Breast epithelium (tissue), 4 donors: ENCODE measurements at regions not wholly inside any gene's neighbourhood (a gene's known extent, or its start where the extent isn't known, plus 50 kb on each side); places are given as distances from the start of the nearest gene placed in this dataset.
"Not testable (repeated sequence)": the region's sequence is repeated elsewhere in the genome, so short reads cannot be mapped to it uniquely, and the experiment has no call there.

ENCODE experiments used
- DNase-seq, 2 donors: peaks; one replicate each; pipeline ENCODE4 v3.0.0-alpha.2; 2019; ENCODE audit warnings: low spot score in 2 of 2
- H3K27ac ChIP-seq, 2 donors: fragments of 200-600 bp; sonication (generic) in 1 of 2; one replicate each; pipeline ENCODE4 v1.5.1; 2016 to 2019; ENCODE audit warnings: mild to moderate bottlenecking in 1 of 2
- H3K27me3 ChIP-seq, 2 donors: fragments of 200-600 bp; sonication (generic) in 1 of 2; one replicate each; pipeline versions ENCODE4 v1.5.1 to v1.6.0; 2017 to 2019; ENCODE audit warnings: control low read depth in 1 of 2, mild to moderate bottlenecking in 1 of 2
- H3K36me3 ChIP-seq: fragments of 200-600 bp; one replicate; pipeline ENCODE4 v1.5.1; 2019
- H3K4me1 ChIP-seq, 2 donors: fragments of 200-600 bp; sonication (generic); one replicate each; pipeline ENCODE4 v1.5.1; 2016 to 2019; ENCODE audit warnings: control low read depth in 1 of 2
- H3K4me3 ChIP-seq, 3 donors: fragments of 200-600 bp; sonication (generic); 1 replicate in 2 of 3; 2 replicates in 1 of 3; pipeline ENCODE4 v1.5.1; 2016 to 2019; ENCODE audit warnings: mild to moderate bottlenecking in 3 of 3, moderate library complexity in 2 of 3
- H3K9me3 ChIP-seq, 2 donors: fragments of 200-600 bp; sonication (generic) in 1 of 2; one replicate each; pipeline ENCODE4 v1.5.1; 2016 to 2019; ENCODE audit warnings: control low read depth in 1 of 2
- POLR2A ChIP-seq: fragments of 450-650 bp; IDR thresholded peaks from one replicate; pipeline ENCODE4 v1.6.1; 2016; ENCODE audit warnings: antibody characterized with exemption, mild to moderate bottlenecking, moderate library complexity
- POLR2AphosphoS5 ChIP-seq, 3 donors: sonication (generic); formaldehyde crosslinking; IDR thresholded peaks; one replicate each; pipeline ENCODE4 v1.6.1; 2017; ENCODE audit warnings: antibody characterized with exemption in 3 of 3
- intact Hi-C: fragments of 100-400 bp; cut with DNase I; formaldehyde crosslinking; loops from one replicate; pipeline ENCODE4 v1.15.1; 2023; ENCODE audit warnings: low total_unique reads
- TF ChIP-seq, protein P1 (sequence below), 3 donors: fragments of 450-650 bp; IDR thresholded peaks; one replicate each; pipeline ENCODE4 v1.5.1; 2016 to 2017; ENCODE audit warnings: antibody characterized with exemption in 3 of 3, mild to moderate bottlenecking in 3 of 3, moderate library complexity in 3 of 3

DNA sequence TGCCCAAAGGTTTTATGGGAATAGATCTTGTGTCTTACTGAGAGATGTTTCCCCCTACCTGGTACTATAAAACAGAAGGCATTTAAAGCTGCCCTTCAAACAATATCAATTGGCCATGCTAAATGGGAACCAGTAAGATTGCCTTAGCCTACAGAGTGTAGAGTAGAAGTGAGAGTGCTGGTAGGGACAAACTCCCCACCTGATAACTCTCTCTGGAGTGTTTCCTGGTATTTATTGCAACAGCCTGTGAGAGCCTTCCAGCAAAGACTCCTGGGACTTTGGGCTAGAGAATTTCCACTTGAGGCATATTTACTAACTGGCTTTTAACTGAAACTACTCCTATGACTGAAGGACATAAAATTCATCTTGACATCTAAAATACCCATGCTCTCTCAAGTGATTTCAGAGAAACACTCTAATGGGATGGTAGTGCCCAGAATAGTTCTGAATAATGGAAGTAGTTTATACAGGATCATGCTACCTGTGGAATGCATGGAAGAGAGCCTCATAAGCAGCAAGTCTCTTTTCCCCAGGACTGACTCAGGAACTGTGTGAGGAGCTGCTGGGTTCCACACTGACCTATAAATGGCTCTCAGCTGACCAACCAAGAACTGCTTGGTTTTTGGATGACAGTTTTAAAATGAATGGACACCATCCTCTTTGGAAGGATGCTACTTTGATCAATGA lies 132.7 kb upstream of the SLITRK5 start:
- intact Hi-C loops: no loop called here
- TF ChIP-seq POLR2AphosphoS5 (IDR thresholded peaks at IDR 0.05): no peak
- TF ChIP-seq POLR2A: no peak
- TF ChIP-seq, protein P1, sequence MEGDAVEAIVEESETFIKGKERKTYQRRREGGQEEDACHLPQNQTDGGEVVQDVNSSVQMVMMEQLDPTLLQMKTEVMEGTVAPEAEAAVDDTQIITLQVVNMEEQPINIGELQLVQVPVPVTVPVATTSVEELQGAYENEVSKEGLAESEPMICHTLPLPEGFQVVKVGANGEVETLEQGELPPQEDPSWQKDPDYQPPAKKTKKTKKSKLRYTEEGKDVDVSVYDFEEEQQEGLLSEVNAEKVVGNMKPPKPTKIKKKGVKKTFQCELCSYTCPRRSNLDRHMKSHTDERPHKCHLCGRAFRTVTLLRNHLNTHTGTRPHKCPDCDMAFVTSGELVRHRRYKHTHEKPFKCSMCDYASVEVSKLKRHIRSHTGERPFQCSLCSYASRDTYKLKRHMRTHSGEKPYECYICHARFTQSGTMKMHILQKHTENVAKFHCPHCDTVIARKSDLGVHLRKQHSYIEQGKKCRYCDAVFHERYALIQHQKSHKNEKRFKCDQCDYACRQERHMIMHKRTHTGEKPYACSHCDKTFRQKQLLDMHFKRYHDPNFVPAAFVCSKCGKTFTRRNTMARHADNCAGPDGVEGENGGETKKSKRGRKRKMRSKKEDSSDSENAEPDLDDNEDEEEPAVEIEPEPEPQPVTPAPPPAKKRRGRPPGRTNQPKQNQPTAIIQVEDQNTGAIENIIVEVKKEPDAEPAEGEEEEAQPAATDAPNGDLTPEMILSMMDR (IDR thresholded peaks at IDR 0.05): no peak
- Histone ChIP-seq H3K4me1 (no peaks in the 10 kb centered on the region), H3K27ac (no peak overlapping the region), H3K27me3 (no peaks in the 10 kb centered on the region), H3K36me3 (no peaks in the 10 kb centered on the region), H3K4me3 (no peak overlapping the region), H3K9me3 (peaks cover 0 to 7% of the 10 kb centered on the region in 2 donors)
- DNase-seq: no peak

DNA sequence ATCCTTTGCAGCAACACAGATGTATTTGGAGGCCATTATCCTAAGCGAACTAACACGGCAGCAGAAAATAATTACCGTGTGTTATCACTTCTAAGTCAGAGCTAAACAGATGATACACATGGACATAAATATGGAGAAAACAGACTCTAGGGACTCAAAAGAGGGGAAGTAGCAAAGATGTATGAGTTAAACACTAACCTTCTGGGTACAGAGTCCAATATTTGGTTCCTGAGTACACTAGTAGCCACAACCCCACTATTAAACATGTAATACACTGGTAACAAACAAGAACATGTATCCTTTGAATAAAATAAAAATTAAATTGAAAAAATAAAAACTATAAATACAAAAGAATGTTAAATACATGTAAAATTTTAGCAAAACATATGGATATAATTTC lies 118.0 kb upstream of the SLITRK5 start:
- no peak for TF ChIP-seq POLR2AphosphoS5 (IDR thresholded peaks at IDR 0.05)
- intact Hi-C loops: no loop called here
- no peaks in the 10 kb centered on the region for H3K27me3 ChIP-seq

DNA sequence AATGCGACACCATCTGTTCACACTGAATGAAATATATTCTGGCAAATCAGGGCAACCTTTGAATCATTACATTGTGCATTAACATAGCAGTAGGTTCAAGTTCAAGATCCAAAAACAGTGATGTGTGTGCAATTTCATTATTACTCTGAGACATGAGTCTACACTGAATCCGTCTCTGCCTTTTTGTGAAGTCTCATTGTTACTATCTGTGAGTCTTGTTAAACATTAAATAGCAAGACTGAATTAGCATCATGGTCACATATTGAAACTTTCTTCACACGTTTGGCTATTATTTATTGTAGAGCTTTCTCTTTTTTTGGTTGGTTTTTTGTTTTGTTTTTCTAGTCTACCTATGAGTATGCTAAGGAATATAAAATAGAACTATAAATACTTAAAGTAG lies 117.1 kb upstream of the SLITRK5 start:
- Histone ChIP-seq H3K9me3 (no peaks in the 10 kb centered on the region), H3K27ac (no peak overlapping the region), H3K36me3 (no peaks in the 10 kb centered on the region), H3K27me3 (no peaks in the 10 kb centered on the region), H3K4me1 (no peaks in the 10 kb centered on the region), H3K4me3 (no peak overlapping the region)
- DNase-seq: no peak
- intact Hi-C loops: no loop called here
- TF ChIP-seq POLR2AphosphoS5 (IDR thresholded peaks at IDR 0.05): no peak
- TF ChIP-seq POLR2A: no peak
- TF ChIP-seq, protein P1 (IDR thresholded peaks at IDR 0.05): no peak

More for the DNA sequence above, 118.0 kb upstream of the SLITRK5 start:
- H3K4me3 ChIP-seq: no peak overlapping the region
- H3K9me3 ChIP-seq: no peaks in the 10 kb centered on the region
- no peaks in the 10 kb centered on the region for H3K4me1 ChIP-seq
- H3K27ac ChIP-seq: no peak overlapping the region
- no peak for DNase-seq
- H3K36me3 ChIP-seq: no peaks in the 10 kb centered on the region

DNA sequence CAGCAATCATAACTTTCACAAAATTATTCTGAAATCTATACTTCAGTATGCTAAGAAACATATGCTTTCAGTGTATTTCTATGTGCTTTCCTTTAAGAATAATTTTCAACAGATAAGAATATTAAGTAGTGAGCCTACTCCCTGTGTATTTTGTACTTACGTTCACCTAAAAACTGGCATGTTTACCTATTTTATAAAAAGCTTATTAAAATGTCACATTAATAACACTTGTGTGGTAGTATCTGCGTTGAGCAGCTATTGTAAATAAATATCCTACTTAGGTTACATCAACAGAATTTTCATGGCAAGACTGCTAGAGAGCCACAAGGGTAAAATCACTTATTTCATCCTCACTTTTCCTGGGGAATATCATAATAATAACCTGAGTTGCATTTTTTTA lies 113.4 kb upstream of the SLITRK5 start:
- no peaks in the 10 kb centered on the region for H3K9me3 ChIP-seq
- TF ChIP-seq, protein P1 (IDR thresholded peaks at IDR 0.05): no peak
- TF ChIP-seq POLR2A: no peak
- TF ChIP-seq POLR2AphosphoS5 (IDR thresholded peaks at IDR 0.05): no peak
- no peaks in the 10 kb centered on the region for H3K4me1 ChIP-seq
- H3K27me3 ChIP-seq: no peaks in the 10 kb centered on the region
- H3K27ac ChIP-seq: no peak overlapping the region
- no peak overlapping the region for H3K4me3 ChIP-seq
- no peak for DNase-seq
- intact Hi-C loops: no loop called here
- H3K36me3 ChIP-seq: no peaks in the 10 kb centered on the region

DNA sequence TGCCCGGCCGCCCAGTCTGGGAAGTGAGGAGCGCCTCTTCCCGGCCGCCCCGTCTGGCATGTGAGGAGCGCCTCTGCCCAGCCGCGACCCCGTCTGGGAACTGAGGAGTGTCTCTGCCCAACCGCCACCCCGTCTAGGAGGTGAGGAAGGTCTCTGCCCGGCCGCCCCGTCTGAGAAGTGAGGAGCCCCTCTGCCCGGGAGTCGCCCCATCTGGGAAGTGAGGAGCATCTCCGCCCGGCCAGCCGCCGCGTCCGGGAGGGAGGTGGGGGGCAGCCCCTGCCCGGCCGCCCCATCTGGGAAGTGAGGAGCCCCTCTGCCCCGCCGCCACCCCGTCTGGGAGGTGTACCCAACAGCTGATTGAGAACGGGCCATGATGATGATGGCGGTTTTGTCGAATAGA lies 109.6 kb upstream of the SLITRK5 start:
- H3K9me3 ChIP-seq, H3K27ac ChIP-seq, H3K36me3 ChIP-seq, H3K4me3 ChIP-seq, H3K27me3 ChIP-seq, H3K4me1 ChIP-seq, intact Hi-C loops: not testable (repeated sequence)
- DNase-seq: peak in 1 of 2 donors; percentile 48

DNA sequence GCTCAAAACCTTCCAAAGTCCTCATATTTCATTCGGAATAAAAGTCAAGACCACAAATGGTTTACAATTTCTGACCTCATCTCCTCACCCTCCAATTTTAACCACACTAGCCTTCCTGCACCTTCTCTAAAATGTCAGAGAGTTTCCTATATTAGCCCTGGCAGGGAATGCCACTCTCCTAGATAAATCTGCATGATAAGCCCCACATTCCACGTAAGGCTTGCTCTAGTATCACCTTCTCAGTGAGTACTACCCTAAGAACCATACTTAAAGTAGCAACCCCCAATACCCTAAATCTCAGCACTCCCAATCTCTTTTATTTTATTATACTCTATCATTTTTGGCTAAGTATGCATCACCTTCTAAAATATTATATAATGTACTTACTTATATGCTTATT lies 100.5 kb upstream of the SLITRK5 start:
- no peaks in the 10 kb centered on the region for H3K36me3 ChIP-seq
- intact Hi-C loops: no loop called here

More for the DNA sequence above, 100.5 kb upstream of the SLITRK5 start:
- TF ChIP-seq POLR2AphosphoS5 (IDR thresholded peaks at IDR 0.05): no peak
- TF ChIP-seq POLR2A: no peak
- TF ChIP-seq, protein P1 (IDR thresholded peaks at IDR 0.05): no peak
- Histone ChIP-seq H3K4me1 (no peaks in the 10 kb centered on the region), H3K4me3 (no peak overlapping the region), H3K27ac (no peak overlapping the region), H3K27me3 (no peaks in the 10 kb centered on the region), H3K9me3 (peaks cover 0 to 13% of the 10 kb centered on the region in 2 donors)
- DNase-seq: no peak
